ENCODE measurements at regions not wholly inside any gene's neighbourhood (a gene's known extent, or its start where the extent isn't known, plus 50 kb on each side); places are given as distances from the start of the nearest gene placed in this dataset.

DNA sequence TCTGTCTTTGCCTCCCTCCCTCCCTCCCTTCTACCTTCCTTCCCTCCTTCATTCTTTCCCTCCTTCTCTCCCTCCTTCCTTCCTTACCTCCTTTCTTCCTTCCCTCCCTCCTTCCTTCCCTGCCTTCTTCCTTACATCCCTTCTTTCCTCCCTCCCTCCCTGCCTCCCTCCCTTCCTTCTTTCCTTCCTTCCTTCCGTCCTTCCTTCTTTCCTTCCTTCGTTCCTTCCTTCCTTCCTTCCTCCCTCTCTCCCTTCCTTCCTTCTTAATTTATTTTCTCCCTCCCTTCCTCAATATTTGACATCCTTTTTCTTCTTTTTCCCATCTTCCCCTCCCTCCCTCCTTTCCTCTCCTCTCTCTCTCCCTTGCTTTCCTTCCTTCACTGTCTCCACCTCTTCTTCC, 301.8 kb downstream of the GATA3 start:
- no peak for TF ChIP-seq CTCF (IDR thresholded peaks at IDR 0.05; ENCODE audit: insufficient read depth, low read length)
- TF ChIP-seq, protein P1, sequence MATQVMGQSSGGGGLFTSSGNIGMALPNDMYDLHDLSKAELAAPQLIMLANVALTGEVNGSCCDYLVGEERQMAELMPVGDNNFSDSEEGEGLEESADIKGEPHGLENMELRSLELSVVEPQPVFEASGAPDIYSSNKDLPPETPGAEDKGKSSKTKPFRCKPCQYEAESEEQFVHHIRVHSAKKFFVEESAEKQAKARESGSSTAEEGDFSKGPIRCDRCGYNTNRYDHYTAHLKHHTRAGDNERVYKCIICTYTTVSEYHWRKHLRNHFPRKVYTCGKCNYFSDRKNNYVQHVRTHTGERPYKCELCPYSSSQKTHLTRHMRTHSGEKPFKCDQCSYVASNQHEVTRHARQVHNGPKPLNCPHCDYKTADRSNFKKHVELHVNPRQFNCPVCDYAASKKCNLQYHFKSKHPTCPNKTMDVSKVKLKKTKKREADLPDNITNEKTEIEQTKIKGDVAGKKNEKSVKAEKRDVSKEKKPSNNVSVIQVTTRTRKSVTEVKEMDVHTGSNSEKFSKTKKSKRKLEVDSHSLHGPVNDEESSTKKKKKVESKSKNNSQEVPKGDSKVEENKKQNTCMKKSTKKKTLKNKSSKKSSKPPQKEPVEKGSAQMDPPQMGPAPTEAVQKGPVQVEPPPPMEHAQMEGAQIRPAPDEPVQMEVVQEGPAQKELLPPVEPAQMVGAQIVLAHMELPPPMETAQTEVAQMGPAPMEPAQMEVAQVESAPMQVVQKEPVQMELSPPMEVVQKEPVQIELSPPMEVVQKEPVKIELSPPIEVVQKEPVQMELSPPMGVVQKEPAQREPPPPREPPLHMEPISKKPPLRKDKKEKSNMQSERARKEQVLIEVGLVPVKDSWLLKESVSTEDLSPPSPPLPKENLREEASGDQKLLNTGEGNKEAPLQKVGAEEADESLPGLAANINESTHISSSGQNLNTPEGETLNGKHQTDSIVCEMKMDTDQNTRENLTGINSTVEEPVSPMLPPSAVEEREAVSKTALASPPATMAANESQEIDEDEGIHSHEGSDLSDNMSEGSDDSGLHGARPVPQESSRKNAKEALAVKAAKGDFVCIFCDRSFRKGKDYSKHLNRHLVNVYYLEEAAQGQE (IDR thresholded peaks at IDR 0.05; ENCODE audit: insufficient replicate concordance, low read depth), result no peak
- TF ChIP-seq GABPA (IDR thresholded peaks at IDR 0.05; ENCODE audit: low read depth), result no peak
- no peak for TF ChIP-seq POLR2AphosphoS5 (IDR thresholded peaks at IDR 0.05; ENCODE audit: low read depth)

Measured in HL-60 (cell line).